Colonic mucosa (tissue), 4 donors: ENCODE measurements at regions not wholly inside any gene's neighbourhood (a gene's known extent, or its start where the extent isn't known, plus 50 kb on each side); places are given as distances from the start of the nearest gene placed in this dataset.

Experiments
- DNase-seq: peaks from one replicate; pipeline ENCODE4 v3.0.0-alpha.2; 2020
- H3K27ac ChIP-seq: fragments of 200-600 bp; one replicate; pipeline ENCODE4 v1.8.0; 2021
- H3K27me3 ChIP-seq: fragments of 200-600 bp; one replicate; pipeline ENCODE4 v1.8.0; 2021
- H3K36me3 ChIP-seq: fragments of 200-600 bp; one replicate; pipeline ENCODE4 v1.8.0; 2021
- H3K4me1 ChIP-seq: fragments of 200-600 bp; one replicate; pipeline ENCODE4 v1.8.0; 2021; ENCODE audit warnings: mild to moderate bottlenecking
- H3K4me3 ChIP-seq: fragments of 200-600 bp; one replicate; pipeline ENCODE4 v1.8.0; 2021
- H3K9ac ChIP-seq, 2 donors: one replicate each; pipeline ENCODE4 v1.7.0; 2013; ENCODE audit warnings: control low read depth in 2 of 2, low read depth in 2 of 2, low read length in 2 of 2
- H3K9me3 ChIP-seq: fragments of 200-600 bp; one replicate; pipeline ENCODE4 v1.8.0; 2021
- intact Hi-C: fragments of 100-400 bp; cut with DNase I; formaldehyde crosslinking; loops from one replicate; pipeline ENCODE4 v1.14.1; 2022
- TF ChIP-seq, protein P1 (sequence below): fragments of 200-600 bp; IDR thresholded peaks from one replicate; pipeline ENCODE4 v1.8.0; 2022; ENCODE audit warnings: antibody characterized with exemption, mild to moderate bottlenecking
- donor health status: healthy.
- donor health status: DM: no; HTN: no; CAD: no.
- donor health status: DM: no; HTN: no; CAD: no.

DNA sequence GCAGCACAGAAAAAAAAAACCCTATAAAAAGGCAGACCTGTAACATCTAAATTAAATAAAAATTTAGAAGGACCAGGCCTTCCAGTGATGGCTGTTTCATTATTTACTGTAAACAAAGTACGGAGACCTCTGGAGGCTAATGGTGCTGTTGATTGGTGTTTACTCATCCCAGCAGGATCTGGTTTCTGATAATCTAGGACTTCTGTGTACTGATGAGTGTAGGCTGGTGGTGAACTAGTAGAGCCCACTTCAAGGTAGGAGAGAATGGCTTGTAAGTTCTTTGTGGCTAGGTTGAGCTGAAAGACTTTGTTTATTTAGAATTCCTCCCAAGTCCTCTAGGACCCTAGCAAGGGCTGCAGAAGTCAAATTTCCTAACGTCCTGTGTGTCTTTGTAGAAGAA is 398.1 kb upstream of the PITX2 start:
- no peaks in the 10 kb centered on the region for H3K4me1 ChIP-seq
- no peak overlapping the region for H3K4me3 ChIP-seq
- no peaks in the 10 kb centered on the region for H3K27me3 ChIP-seq
- TF ChIP-seq, protein P1, sequence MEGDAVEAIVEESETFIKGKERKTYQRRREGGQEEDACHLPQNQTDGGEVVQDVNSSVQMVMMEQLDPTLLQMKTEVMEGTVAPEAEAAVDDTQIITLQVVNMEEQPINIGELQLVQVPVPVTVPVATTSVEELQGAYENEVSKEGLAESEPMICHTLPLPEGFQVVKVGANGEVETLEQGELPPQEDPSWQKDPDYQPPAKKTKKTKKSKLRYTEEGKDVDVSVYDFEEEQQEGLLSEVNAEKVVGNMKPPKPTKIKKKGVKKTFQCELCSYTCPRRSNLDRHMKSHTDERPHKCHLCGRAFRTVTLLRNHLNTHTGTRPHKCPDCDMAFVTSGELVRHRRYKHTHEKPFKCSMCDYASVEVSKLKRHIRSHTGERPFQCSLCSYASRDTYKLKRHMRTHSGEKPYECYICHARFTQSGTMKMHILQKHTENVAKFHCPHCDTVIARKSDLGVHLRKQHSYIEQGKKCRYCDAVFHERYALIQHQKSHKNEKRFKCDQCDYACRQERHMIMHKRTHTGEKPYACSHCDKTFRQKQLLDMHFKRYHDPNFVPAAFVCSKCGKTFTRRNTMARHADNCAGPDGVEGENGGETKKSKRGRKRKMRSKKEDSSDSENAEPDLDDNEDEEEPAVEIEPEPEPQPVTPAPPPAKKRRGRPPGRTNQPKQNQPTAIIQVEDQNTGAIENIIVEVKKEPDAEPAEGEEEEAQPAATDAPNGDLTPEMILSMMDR: no peak
- DNase-seq: no peak
- no peaks in the 10 kb centered on the region for H3K9me3 ChIP-seq
- H3K36me3 ChIP-seq: no peaks in the 10 kb centered on the region
- intact Hi-C loops: no loop called here
- no peak overlapping the region for H3K9ac ChIP-seq
- H3K27ac ChIP-seq: no peak overlapping the region

DNA sequence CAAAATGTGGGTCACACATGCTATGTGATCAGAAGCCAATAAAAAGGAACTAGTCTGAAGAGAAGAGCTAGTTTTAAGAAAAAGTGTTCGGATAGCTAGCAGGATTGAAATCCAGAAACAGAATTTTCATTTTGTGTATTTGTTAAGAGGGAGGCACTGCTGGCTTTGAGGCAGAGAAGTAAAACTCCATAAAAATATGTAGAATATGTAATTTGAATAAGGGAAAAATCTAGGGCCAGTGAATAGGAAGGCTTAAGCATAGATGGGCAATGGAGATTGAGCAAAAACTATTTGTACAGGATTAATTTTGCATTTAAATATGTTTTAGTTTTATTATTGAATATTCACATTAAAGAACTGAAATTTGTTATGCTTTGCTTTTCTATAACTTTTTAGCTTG is 399.9 kb upstream of the PITX2 start:
- H3K9ac ChIP-seq: no peak overlapping the region
- no peak for DNase-seq
- no peaks in the 10 kb centered on the region for H3K4me1 ChIP-seq
- H3K4me3 ChIP-seq: no peak overlapping the region
- H3K9me3 ChIP-seq: no peaks in the 10 kb centered on the region
- H3K27ac ChIP-seq: no peak overlapping the region
- TF ChIP-seq, protein P1: no peak
- H3K36me3 ChIP-seq: no peaks in the 10 kb centered on the region
- intact Hi-C loops: no loop called here
- H3K27me3 ChIP-seq: no peaks in the 10 kb centered on the region

DNA sequence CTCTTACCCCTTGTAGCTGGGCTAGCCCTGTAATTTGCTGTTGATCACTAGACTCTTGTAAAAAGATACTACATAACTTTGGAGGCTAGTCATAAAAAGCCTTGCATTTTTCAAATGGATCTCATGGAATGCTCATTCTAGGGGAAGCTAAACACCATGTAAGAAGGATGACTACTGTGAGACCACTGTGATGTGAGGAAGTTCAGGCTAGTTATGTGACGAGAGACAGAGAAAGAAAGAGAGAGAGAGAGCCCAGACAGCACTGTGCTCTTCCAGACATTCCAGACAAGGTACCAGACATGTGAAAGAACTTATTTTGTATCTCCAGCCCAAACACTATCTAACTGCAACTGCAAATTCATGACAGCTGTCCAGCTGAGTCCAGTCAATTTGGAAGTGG is 404.6 kb upstream of the PITX2 start:
- Histone ChIP-seq H3K36me3 (no peaks in the 10 kb centered on the region), H3K9ac (no peak overlapping the region), H3K4me1 (no peaks in the 10 kb centered on the region), H3K9me3 (no peaks in the 10 kb centered on the region), H3K4me3 (no peak overlapping the region), H3K27ac (no peak overlapping the region), H3K27me3 (no peaks in the 10 kb centered on the region)
- TF ChIP-seq, protein P1: no peak
- intact Hi-C loops: no loop called here
- no peak for DNase-seq

DNA sequence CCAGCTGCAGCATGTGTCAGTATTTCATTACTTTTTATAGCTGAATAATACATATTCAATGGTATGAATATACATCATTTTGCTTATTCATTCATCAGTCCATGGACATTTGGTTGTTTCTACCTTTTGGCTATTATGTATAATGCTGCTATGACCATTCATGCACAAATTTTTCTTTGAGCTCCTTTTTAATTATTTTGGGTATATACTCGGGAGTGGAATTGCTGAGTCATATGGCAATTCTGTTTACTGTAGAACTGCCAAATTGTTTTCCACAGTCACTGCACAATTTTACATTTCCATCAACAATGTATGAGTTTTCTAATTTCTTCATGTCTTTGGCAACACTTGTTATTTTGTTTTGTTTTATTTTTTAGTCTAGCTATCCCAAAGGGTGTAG is 405.9 kb upstream of the PITX2 start:
- TF ChIP-seq, protein P1: no peak
- Histone ChIP-seq H3K27ac (no peak overlapping the region), H3K4me1 (no peaks in the 10 kb centered on the region), H3K27me3 (no peaks in the 10 kb centered on the region), H3K9ac (no peak overlapping the region), H3K4me3 (no peak overlapping the region), H3K36me3 (no peaks in the 10 kb centered on the region), H3K9me3 (no peaks in the 10 kb centered on the region)
- intact Hi-C loops: no loop called here
- no peak for DNase-seq

DNA sequence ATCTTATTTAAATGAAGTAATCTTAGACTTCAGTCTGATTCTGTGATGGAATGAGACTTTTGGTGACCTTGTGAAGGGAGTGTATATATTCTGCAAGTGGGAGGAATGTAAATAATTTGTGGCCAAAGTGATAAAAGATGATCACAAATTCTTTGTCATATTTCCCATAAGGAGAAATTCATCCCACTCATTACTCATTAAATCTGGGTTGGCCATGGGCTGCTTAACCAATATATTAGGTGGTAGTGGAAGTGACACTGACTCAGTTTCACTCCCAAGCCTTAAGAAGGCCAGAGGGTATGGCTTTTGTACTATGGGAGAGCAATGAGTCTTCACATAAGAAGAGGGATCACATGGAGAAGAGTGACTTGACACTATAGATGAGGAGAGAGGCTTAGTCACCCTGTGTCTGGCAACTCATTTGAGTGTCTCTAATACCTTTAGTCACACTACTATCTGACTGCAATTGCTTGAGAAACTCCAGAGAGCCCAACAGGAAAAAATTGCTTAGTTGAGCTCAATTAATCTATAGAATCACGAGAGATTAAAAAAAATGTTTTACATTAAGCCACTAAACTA is 408.2 kb upstream of the PITX2 start:
- no peak for DNase-seq
- intact Hi-C loops: no loop called here
- no peaks in the 10 kb centered on the region for H3K36me3 ChIP-seq
- TF ChIP-seq, protein P1: no peak
- no peaks in the 10 kb centered on the region for H3K9me3 ChIP-seq
- H3K27me3 ChIP-seq: no peaks in the 10 kb centered on the region
- no peak overlapping the region for H3K4me3 ChIP-seq
- no peak overlapping the region for H3K9ac ChIP-seq
- no peaks in the 10 kb centered on the region for H3K4me1 ChIP-seq
- H3K27ac ChIP-seq: no peak overlapping the region
